Stimulated activated CD4-positive, alpha-beta T cell treated with anti-CD3 and anti-CD28 coated beads, Interleukin-1b, Interleukin-23, amount 100 ng/mL, for 48 hours (primary cell): ENCODE measurements at regions not wholly inside any gene's neighbourhood (a gene's known extent, or its start where the extent isn't known, plus 50 kb on each side); places are given as distances from the start of the nearest gene placed in this dataset.

ENCODE experiments used
- DNase-seq: peaks from one replicate; pipeline ENCODE4 v3.0.0-alpha.2; 2020

GRCh38 chr6:16849988-16850680 lies 88.9 kb upstream of the ATXN1 start:
- no peak for DNase-seq

GRCh38 chr6:16849280-16849987 lies 88.2 kb upstream of the ATXN1 start:
- no peak for DNase-seq

- DNase-seq, result no peak
Measured at GRCh38 chr6:16846399-16846778, 85.1 kb upstream of the ATXN1 start.

GRCh38 chr6:16844183-16844582 lies 82.9 kb upstream of the ATXN1 start:
- no peak for DNase-seq

- DNase-seq, result no peak
Measured at GRCh38 chr6:16842676-16843075, 81.4 kb upstream of the ATXN1 start.

GRCh38 chr6:16841241-16841640 lies 80.0 kb upstream of the ATXN1 start:
- DNase-seq, result no peak

- no peak for DNase-seq
Measured at GRCh38 chr6:16840725-16841124, 79.5 kb upstream of the ATXN1 start.

- no peak for DNase-seq
Measured at GRCh38 chr6:16840291-16840690, 79.0 kb upstream of the ATXN1 start.

- no peak for DNase-seq
Measured at GRCh38 chr6:16839631-16840179, 78.4 kb upstream of the ATXN1 start.

GRCh38 chr6:16837217-16837972 lies 76.1 kb upstream of the ATXN1 start:
- DNase-seq, result no peak

- no peak for DNase-seq
Measured at GRCh38 chr6:16836144-16836981, 75.1 kb upstream of the ATXN1 start.

- DNase-seq, result no peak
Measured at GRCh38 chr6:16834242-16834641, 73.0 kb upstream of the ATXN1 start.

- no peak for DNase-seq
Measured at GRCh38 chr6:16832721-16833120, 71.5 kb upstream of the ATXN1 start.

GRCh38 chr6:16832043-16832567 lies 70.8 kb upstream of the ATXN1 start:
- no peak for DNase-seq

GRCh38 chr6:16831136-16831535 lies 69.9 kb upstream of the ATXN1 start:
- DNase-seq, result no peak

- no peak for DNase-seq
Measured at GRCh38 chr6:16828058-16828457, 66.8 kb upstream of the ATXN1 start.

GRCh38 chr6:16827627-16828026 lies 66.4 kb upstream of the ATXN1 start:
- DNase-seq, result no peak

- no peak for DNase-seq
Measured at GRCh38 chr6:16825784-16826183, 64.5 kb upstream of the ATXN1 start.

GRCh38 chr6:16824845-16825685 lies 63.8 kb upstream of the ATXN1 start:
- DNase-seq, result no peak

- no peak for DNase-seq
Measured at GRCh38 chr6:16823718-16824352, 62.6 kb upstream of the ATXN1 start.
